Stimulated activated CD4-positive, alpha-beta T cell treated with anti-CD3 and anti-CD28 coated beads, Interleukin-2, amount 100 ng/mL, for 4 hours (primary cell): ENCODE measurements at regions not wholly inside any gene's neighbourhood (a gene's known extent, or its start where the extent isn't known, plus 50 kb on each side); places are given as distances from the start of the nearest gene placed in this dataset.
"Not testable (repeated sequence)": the region's sequence is repeated elsewhere in the genome, so short reads cannot be mapped to it uniquely, and the experiment has no call there.

ENCODE experiments used
- DNase-seq: peaks from one replicate; pipeline ENCODE4 v3.0.0-alpha.2; 2020; ENCODE audit warnings: low read depth

GRCh38 chr18:71075147-71075546 lies 786.3 kb downstream of the SOCS6 start:
- no peak for DNase-seq

- no peak for DNase-seq
Observed at GRCh38 chr18:71068338-71068737, 779.5 kb downstream of the SOCS6 start.

DNA sequence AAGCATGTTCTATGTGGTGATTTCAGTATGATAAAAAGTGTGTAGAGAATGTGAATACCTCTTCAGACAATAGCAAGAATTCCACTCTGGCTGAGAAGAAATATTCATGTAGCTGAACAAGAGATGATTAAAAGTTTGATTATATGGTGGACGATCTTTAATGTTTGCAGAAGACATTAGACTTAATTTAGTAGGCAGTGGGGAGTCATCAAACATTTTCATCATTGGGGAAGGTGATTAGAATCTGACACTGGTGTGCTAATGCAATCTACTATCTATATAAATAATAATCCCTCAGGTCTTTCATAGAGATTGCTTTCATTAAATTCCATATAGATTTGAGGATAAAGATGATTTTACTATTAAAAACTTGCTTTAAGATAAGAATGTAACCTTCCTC lies 761.0 kb downstream of the SOCS6 start:
- DNase-seq, result no peak

DNA sequence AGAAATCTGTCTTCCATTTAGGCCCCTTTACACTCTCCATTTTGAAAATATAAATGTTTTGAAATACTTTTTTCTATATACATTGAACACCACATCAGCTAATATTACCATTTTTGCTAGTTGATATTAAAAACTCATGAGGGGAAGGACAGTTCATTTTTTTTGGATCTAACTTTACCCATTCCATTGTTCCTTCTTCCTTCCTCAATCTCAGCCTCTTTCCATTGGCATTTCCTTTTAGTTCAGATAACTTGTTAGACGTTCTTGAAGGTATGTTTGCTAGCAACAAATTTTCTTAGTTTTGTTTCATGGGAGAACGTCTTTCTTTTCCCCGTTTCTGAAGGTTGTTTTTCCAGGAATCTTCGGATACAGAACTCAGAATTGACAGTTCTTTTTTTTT lies 759.0 kb downstream of the SOCS6 start:
- no peak for DNase-seq

GRCh38 chr18:71045331-71046065 lies 756.7 kb downstream of the SOCS6 start:
- DNase-seq, result no peak

- DNase-seq, result no peak
Observed at GRCh38 chr18:71040161-71040560, 751.3 kb downstream of the SOCS6 start.

DNA sequence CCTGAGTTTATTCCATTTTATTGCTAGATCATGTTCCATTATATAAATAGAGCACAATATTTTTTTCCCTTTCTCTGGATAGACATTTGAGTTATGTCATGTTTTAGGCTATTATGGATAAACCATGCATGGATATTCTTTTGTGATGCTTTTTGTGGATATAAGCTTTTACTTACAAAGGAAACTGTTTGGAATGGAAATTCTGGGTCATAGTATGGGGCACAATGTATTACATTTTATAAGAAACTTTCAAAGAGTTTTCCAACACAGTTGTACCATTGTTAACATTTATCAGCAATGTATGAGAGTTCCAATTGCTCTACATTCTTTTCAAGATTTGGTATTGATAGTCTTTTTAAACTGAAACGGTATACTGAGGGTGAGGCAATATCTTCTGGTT lies 749.4 kb downstream of the SOCS6 start:
- DNase-seq, result no peak

- DNase-seq, result no peak
Observed at GRCh38 chr18:71036783-71037182, 747.9 kb downstream of the SOCS6 start.

DNA sequence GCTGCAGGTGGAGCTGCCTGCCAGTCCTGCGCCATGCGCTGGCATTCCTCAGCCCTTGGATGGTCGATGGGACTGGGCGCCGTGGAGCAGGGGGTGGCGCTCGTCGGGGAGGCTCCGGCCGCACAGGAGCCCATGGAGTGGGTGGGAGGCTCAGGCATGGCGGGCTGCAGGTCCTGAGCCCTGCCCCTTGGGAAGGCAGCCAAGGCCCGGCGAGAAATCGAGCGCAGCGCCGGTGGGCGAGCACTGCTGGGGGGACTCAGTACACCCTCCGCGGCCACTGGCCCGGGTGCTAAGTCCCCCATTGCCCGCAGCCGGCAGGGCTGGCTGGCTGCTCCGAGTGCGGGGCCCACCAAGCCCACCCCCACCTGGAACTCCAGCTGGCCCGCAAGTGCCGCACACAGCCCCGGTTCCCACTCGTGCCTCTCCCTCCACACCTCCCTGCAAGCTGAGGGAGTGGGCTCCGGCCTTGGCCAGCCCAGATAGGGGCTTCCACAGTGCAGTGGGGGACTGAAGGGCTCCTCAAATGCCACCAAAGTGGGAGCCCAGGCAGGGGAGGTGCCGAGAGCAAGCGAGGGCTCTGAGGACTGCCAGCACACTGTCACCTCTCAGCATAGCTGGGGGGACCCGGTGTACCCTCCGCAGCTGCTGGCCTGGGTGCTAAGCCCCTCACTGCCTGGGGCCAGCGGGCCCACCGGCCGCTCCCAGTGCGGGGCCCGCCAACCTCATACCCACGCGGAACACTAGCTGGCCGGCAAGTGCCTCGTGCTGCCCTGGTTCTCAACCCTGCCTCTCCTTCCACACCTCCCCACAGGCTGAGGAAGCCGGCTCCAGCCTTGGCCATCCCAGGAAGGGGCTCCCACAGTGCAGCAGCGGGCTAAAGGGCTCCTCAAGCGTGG lies 742.7 kb downstream of the SOCS6 start:
- DNase-seq, result not testable (repeated sequence)

DNA sequence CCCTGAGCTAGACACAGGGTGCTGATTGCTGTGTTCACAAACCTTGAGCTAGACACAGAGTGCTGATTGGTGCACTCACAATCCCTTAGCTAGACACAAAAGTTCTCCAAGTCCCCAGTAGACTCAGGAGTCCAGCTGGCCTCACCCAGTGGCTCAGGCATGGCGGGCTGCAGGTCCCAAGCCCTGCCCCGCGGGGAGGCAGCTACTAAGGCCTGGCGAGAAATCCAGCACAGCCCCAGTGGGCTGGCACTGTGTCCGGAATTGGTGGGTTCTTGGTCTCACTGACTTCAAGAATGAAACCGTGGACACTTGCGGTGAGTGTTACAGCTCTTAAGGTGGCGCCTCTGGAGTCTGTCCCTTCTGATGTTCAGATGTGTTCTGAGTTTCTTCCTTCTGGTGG lies 741.2 kb downstream of the SOCS6 start:
- DNase-seq, result not testable (repeated sequence)

DNA sequence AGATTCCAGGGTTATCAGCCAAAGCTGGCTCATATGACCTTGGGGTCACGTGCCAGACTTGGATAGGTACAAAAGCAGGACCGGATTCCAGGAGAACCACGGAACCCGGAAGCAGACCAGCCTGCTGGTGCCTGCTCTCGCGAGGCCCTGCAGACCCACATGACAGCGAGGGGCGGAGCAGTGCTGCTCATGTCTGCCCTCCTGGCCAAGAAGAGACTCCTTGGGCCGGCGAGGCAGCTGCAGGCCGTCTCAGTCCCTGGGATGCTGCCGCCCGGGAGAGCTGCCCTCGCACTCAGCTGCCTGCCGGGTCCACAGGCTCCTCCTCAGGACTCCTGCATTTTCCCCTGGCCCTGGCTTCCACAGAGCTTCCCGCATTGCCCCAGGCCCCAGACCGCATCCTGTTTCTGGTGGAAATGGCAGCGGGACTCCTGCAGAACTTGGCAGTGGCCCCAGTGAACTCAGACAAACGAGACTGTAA lies 739.5 kb downstream of the SOCS6 start:
- DNase-seq, result no peak

- no peak for DNase-seq
Observed at GRCh38 chr18:71027531-71027930, 738.7 kb downstream of the SOCS6 start.

- no peak for DNase-seq
Observed at GRCh38 chr18:71025505-71026225, 736.8 kb downstream of the SOCS6 start.

DNA sequence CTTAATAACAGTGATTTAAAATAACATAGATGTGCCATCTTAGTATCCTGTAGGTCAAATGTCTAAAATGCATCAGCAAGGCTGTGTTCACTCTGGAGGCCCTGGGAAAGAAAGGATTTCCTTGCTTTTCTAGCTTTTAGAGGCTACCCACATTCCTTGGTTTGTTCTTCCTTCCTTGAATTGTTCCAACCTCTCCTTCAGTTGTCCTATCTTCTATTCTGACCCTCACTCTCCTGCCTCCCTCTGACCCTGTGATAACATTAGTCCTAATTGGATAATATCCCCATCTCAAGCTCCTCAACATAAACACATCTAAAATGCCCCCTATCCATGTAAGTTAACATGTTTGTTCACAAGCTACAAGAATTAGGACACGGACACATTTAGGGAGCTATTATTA lies 733.5 kb downstream of the SOCS6 start:
- no peak for DNase-seq

- no peak for DNase-seq
Observed at GRCh38 chr18:71021030-71021362, 732.2 kb downstream of the SOCS6 start.

GRCh38 chr18:71020342-71021029 lies 731.6 kb downstream of the SOCS6 start:
- DNase-seq, result no peak

DNA sequence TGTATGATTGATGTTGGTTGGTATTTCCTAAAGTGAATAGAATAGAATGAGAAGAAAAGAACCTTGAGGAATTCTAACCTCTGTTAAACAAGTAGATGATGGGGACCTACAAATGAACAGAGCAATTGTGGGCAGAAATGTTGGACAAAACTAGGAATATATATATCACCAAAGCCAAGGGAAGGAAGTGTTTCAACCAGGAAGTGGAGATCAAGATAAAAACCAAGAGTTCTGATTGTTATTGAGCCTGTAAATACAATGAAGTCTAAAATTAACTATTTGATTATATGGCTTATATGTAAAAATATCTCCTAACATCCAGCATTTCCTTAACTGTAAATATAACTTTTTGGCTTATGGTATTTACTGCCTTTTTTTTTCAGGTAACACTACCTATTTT lies 730.0 kb downstream of the SOCS6 start:
- DNase-seq, result no peak

DNA sequence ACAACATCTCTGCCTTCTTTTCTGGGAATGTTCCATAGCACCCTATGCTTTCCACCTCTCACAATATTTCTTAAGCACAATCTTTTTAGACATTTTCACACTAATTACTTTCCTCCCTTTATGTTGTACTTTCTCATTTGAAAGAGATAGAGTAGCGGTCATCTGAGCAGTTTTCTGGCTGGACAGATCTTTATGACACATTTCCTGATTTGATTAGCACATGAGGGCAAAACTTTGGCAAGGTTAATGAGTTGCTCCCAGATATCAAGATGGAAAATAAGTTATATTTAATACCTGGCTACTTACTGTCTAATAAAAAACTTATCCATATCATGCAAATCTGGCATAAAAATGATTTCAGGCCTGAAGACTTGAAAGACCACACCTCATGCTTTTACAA lies 723.9 kb downstream of the SOCS6 start:
- no peak for DNase-seq

DNA sequence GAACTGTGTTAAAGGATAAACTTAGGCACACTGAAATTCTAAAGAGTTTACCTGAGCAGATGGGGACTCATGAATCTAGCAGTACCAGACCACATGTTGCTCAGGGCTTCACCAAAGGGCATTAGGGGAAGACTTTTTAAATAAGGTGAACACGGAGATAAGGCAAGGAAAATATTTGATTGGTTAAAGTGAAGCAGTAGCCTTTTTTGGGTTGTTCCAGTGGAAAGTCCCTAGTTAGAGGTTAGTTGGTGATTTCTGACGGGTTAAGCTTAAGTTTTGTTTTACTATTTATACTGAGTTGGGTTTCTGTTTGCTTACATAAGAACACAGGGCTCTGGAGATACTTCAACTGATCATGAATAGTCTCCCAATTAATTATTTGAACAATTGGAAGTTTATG lies 722.5 kb downstream of the SOCS6 start:
- no peak for DNase-seq

DNA sequence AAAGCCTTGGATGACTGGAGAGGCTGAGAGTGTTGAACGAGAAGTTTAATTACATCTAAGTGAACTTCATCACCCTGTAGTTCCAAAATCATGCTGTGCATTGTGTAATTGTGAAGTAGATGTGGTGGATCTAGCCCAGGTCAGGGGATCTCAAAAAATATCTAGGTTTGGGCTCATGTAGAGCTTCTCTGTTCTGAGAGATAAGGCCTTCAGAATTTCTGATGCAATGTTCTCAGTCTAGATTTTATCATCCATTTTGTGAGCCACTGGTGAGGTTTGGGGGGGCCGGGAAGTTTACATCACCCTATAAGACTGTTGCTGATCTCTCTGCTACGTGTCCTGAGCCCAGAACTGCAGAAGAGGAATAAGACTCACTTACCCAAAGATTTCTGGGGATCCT lies 719.4 kb downstream of the SOCS6 start:
- no peak for DNase-seq

- no peak for DNase-seq
Observed at GRCh38 chr18:71001597-71001996, 712.8 kb downstream of the SOCS6 start.

GRCh38 chr18:70998490-70998889 lies 709.6 kb downstream of the SOCS6 start:
- DNase-seq, result no peak
